WTC11 (cell line): ENCODE measurements at regions not wholly inside any gene's neighbourhood (a gene's known extent, or its start where the extent isn't known, plus 50 kb on each side); places are given as distances from the start of the nearest gene placed in this dataset.
"Not testable (repeated sequence)": the region's sequence is repeated elsewhere in the genome, so short reads cannot be mapped to it uniquely, and the experiment has no call there.

Source experiments
- ESRRA ChIP-seq: sonication (generic); formaldehyde crosslinking; IDR thresholded peaks from 2 replicates; pipeline ENCODE4 v1.8.1; 2022; ENCODE audit warnings: mild to moderate bottlenecking, missing genetic modification reagents, borderline replicate concordance
- FOXP1 ChIP-seq: sonication (generic); formaldehyde crosslinking; IDR thresholded peaks from 2 replicates; pipeline ENCODE4 v1.8.0; 2022; ENCODE audit warnings: missing genetic modification reagents, mild to moderate bottlenecking, moderate library complexity, borderline replicate concordance
- ZNF121 ChIP-seq: sonication (generic); formaldehyde crosslinking; IDR thresholded peaks from 2 replicates; pipeline ENCODE4 v1.8.0; 2023; ENCODE audit warnings: missing genetic modification reagents

DNA sequence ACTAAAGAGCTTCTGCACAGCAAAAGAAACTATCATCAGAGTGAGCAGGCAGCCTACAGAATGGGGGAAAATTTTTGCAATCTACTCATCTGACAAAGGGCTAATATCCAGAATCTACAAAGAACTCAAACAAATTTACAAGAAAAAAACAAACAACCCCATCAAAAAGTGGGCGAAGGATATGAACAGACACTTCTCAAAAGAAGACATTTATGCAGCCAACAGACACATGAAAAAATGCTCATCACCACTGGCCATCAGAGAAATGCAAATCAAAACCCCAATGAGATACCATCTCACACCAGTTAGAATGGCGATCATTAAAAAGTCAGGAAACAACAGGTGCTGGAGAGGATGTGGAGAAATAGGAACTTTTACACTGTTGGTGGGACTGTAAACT is 372.8 kb upstream of the CCL2 start:
- not testable (repeated sequence) for TF ChIP-seq ESRRA, ZNF121, FOXP1 (CRISPR knock-in tag)
